Spinal cord (tissue), 9 donors: ENCODE measurements at regions not wholly inside any gene's neighbourhood (a gene's known extent, or its start where the extent isn't known, plus 50 kb on each side); places are given as distances from the start of the nearest gene placed in this dataset.

Experiments
- DNase-seq, 6 donors: peaks; one replicate each; pipeline versions ENCODE4 v3.0.0 to v3.0.0-alpha.2; 2013 to 2015; ENCODE audit warnings: low spot score in 6 of 6, low read depth in 4 of 6
- H3K27ac ChIP-seq: one replicate; pipeline ENCODE4 v1.5.1; 2013; ENCODE audit warnings: low read depth, low read length, control low read depth
- H3K27me3 ChIP-seq: one replicate; pipeline ENCODE4 v1.6.1; 2013; ENCODE audit warnings: low read length; ENCODE audit not compliant: control insufficient read depth, insufficient read depth
- H3K36me3 ChIP-seq: one replicate; pipeline ENCODE4 v1.6.1; 2013; ENCODE audit warnings: low read length; ENCODE audit not compliant: control insufficient read depth, insufficient read depth
- H3K4me1 ChIP-seq: one replicate; pipeline ENCODE4 v1.6.1; 2013; ENCODE audit warnings: low read length; ENCODE audit not compliant: control insufficient read depth, insufficient read depth
- H3K4me3 ChIP-seq: one replicate; pipeline ENCODE4 v1.5.1; 2013; ENCODE audit warnings: low read depth, low read length, control low read depth
- H3K9me3 ChIP-seq: one replicate; pipeline ENCODE4 v1.6.1; 2013; ENCODE audit warnings: low read length; ENCODE audit not compliant: control insufficient read depth, insufficient read depth
- WGBS: methylation state at CpG from one replicate; pipeline ENCODE4 v1.1.5; 2013; ENCODE audit warnings: missing lambda C conversion rate; ENCODE audit not compliant: insufficient coverage; 5-methylcytosine and 5-hydroxymethylcytosine counted together
- donor health status: healthy.

DNA sequence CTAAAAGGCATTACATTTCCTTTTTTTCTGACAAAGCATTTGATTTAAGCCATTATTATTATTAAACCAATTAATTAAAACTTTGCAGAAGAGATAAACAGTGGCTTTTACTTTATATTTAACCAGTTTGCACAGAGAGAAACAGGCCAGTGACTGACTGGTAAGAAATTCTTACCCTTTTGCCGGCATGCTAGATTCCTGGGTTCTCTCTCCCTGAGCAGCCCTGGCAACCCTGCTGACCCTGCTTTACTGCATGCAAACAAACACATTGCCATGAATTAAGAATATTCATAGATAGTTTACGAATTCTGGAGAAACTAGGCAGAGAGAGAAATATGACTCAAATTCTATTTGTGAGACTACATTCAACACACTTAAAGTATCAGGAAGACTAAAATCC is 1381.4 kb upstream of the IGFBP7 start:
- WGBS = no CpG with 5 or more reads among the region's 2 CpGs
- H3K27ac ChIP-seq = no peak overlapping the region
- no peaks in the 10 kb centered on the region for H3K4me1 ChIP-seq
- no peaks in the 10 kb centered on the region for H3K9me3 ChIP-seq
- no peaks in the 10 kb centered on the region for H3K27me3 ChIP-seq
- no peaks in the 10 kb centered on the region for H3K36me3 ChIP-seq
- H3K4me3 ChIP-seq = no peak overlapping the region
- DNase-seq = peak in 1 of 6 donors; percentile 33

DNA sequence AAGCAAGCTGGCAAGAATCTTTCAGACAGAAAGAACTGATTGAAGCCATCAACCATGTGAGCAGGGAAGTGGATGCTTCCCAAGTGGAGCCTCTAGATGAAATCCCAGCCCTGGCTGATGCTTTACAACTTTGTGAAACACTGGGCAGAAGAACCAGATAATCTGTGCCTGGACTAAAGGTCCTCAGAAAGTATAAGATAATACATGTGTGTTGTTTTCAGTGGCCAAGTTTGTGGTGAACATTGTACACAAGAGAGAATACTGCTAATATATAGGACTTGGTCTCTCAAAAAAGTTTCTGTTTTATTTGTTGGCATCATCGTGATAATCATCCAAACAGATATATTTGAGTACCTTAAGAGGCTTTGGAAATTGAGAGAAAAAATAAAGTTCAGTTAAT is 1367.8 kb upstream of the IGFBP7 start:
- no peaks in the 10 kb centered on the region for H3K9me3 ChIP-seq
- WGBS = no CpG with 5 or more reads among the region's 1 CpG
- DNase-seq = peak in 1 of 6 donors; percentile 1
- no peaks in the 10 kb centered on the region for H3K4me1 ChIP-seq
- H3K27ac ChIP-seq = no peak overlapping the region
- no peaks in the 10 kb centered on the region for H3K36me3 ChIP-seq
- H3K4me3 ChIP-seq = no peak overlapping the region
- no peaks in the 10 kb centered on the region for H3K27me3 ChIP-seq

DNA sequence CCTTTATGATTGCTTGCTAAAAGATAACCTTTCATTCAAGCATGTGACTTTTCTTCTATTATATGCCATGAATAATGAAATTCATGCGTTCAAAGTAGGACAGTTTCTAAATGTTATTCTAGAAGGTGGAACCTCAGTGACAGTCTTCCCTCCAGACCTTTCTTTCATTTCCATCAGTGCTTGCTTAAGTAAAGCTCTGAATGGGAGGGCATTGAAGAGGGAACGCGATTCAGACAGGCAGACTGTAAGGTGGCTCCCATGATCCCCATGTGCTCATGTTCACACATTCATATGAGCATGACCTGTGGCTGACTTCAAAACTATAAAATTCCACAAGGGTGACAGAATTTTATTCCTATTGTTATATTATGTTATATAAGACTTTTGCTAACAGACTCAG is 1367.3 kb upstream of the IGFBP7 start:
- Histone ChIP-seq H3K27ac (no peak overlapping the region), H3K4me1 (no peaks in the 10 kb centered on the region), H3K9me3 (no peaks in the 10 kb centered on the region), H3K27me3 (no peaks in the 10 kb centered on the region), H3K36me3 (no peaks in the 10 kb centered on the region), H3K4me3 (no peak overlapping the region)
- DNase-seq = peak in 1 of 6 donors; percentile 1
- no CpG with 5 or more reads among the region's 3 CpGs for WGBS

DNA sequence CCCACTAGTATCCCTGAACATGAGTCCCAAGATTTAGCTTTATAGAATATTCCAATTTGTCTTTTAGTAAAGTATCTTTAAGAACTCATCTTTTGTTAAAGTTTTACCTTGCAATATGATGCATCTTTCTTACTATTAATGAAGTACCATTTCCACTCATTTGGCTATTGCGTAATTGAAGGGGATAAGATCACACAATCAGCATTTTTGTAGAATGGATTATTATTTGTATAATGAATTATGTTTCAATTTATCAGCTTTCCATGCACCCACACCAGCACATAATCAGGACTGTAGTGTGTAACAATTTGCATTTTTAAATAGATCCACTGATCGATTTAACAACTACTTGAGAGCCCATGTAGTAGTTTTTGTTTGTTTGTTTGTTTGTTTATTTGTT is 1364.9 kb upstream of the IGFBP7 start:
- Histone ChIP-seq H3K36me3 (no peaks in the 10 kb centered on the region), H3K4me3 (no peak overlapping the region), H3K9me3 (no peaks in the 10 kb centered on the region), H3K27me3 (no peaks in the 10 kb centered on the region), H3K4me1 (no peaks in the 10 kb centered on the region), H3K27ac (no peak overlapping the region)
- no peak for DNase-seq
- WGBS = no CpG with 5 or more reads among the region's 2 CpGs

DNA sequence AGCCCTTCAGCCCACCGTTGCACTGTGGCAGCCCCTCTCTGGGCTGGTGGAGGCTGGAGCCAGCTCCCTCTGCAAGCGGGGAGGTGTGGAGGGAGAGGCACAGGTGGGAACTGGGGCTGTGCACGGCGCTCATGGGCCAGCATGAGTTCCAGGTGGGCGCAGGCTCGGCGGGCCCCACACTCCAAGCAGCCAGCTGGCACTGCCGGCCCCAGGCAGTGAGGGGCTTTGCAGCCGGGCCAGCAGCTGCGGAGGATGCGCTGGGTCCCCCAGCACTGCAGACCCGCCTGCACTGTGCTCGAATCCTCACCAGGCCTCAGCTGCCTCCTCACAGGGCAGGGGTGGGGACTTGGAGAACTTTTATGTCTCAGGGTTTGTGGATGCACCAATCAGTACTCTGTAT is 1354.8 kb upstream of the IGFBP7 start:
- WGBS = 97% methylated on average over 11 of the region's 13 CpGs
- Histone ChIP-seq H3K27ac (no peak overlapping the region), H3K9me3 (no peaks in the 10 kb centered on the region), H3K27me3 (no peaks in the 10 kb centered on the region), H3K4me1 (no peaks in the 10 kb centered on the region), H3K36me3 (no peaks in the 10 kb centered on the region), H3K4me3 (no peak overlapping the region)
- no peak for DNase-seq

DNA sequence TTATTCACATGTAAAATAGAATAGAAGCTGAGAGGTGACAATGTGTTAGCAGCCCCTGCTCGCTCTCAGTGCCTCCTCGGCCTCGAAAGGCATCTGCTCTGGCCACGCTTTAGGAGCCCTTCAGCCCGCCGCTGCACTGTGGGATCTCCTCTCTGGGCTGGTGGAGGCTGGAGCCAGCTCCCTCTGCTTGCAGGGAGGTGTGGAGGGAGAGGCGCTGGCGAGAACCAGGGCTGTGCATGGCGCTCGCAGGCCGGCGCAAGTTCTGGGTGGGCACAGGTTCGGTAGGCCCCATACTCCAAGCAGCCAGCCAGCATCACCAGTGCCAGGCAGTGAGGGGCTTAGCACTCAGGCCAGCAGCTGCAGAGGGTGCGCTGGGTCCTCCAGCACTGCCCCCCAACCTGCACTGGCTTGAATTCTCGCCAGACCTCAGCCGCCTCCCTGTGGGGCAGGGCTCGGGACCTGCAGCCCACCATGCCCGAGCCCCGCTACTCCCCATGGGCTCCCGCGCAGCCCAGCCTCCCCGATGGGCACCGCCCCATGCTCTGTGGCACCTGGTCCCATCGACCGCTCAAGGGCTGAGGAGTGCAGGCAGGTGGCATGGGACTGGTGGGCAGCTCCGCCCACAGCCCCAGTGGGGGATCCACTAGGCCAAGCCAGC is 1346.7 kb upstream of the IGFBP7 start:
- Histone ChIP-seq H3K4me1 (no peaks in the 10 kb centered on the region), H3K36me3 (no peaks in the 10 kb centered on the region), H3K4me3 (no peak overlapping the region), H3K9me3 (no peaks in the 10 kb centered on the region), H3K27me3 (no peaks in the 10 kb centered on the region), H3K27ac (no peak overlapping the region)
- no peak for DNase-seq
- WGBS = 93% methylated on average over 26 of the region's 26 CpGs

DNA sequence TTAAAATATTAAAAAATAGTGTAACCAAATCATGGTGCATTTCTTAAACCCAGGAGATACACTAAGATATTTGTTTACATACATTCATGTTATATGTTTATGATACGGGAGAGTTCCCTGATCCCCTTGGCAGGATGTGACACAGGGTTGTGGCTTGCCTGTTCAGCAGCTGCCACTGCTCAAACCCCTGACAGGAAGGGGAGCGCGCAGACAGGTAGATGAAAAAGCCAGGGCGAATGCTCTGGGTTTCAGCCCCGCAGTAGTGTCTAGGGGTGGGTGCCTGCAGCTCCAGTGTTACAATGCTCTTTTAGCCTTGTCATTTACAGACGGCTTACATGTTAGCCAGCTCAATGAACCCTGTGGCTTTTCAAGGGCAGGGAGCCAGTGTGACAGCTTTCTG is 1343.8 kb upstream of the IGFBP7 start:
- Histone ChIP-seq H3K27ac (no peak overlapping the region), H3K36me3 (no peaks in the 10 kb centered on the region), H3K4me3 (no peak overlapping the region), H3K4me1 (no peaks in the 10 kb centered on the region), H3K27me3 (no peaks in the 10 kb centered on the region), H3K9me3 (no peaks in the 10 kb centered on the region)
- DNase-seq = peak in 1 of 6 donors; percentile 3
- 78% methylated on average over 5 of the region's 6 CpGs for WGBS

DNA sequence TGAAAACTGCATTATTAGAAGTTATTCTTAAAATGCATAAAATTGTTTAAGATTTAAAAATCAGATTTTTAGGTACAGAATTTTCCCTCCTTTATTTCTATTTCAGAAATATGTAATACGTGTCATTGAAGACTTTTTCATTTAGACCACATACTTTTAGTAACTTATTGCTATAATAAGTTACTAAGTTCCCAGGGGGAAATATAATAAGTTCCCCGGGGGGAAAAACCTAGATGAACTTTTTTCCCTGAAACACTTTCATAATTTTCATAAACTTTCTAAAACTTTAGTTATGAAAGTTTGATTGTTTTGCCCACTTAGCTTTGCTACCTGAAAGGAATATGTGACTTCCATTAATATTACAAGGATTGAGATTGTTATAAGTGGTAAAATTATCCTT is 1341.5 kb upstream of the IGFBP7 start:
- DNase-seq = no peak
- no peaks in the 10 kb centered on the region for H3K36me3 ChIP-seq
- no CpG with 5 or more reads among the region's 2 CpGs for WGBS
- H3K9me3 ChIP-seq = no peaks in the 10 kb centered on the region
- no peak overlapping the region for H3K27ac ChIP-seq
- no peaks in the 10 kb centered on the region for H3K4me1 ChIP-seq
- H3K27me3 ChIP-seq = no peaks in the 10 kb centered on the region
- H3K4me3 ChIP-seq = no peak overlapping the region

DNA sequence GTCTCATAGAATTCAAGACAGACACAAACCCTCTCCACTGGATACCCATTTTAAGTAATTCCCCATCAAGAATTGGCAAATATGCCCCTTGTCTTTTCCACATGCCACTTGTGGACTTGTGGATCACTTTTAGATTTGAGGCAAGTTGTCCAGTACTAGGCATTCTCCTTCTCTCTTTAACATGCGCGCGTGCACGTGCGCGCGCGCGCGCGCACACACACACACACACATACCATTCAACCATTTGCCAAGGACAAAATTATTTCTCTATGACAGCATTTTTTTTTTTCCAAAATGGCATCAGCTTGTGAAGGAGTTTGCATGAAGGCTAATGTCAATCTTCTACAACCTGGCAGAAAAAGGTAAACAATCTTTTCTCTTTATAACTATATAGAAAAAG is 1325.7 kb upstream of the IGFBP7 start:
- no peaks in the 10 kb centered on the region for H3K4me1 ChIP-seq
- no peaks in the 10 kb centered on the region for H3K9me3 ChIP-seq
- no peak for DNase-seq
- no peaks in the 10 kb centered on the region for H3K36me3 ChIP-seq
- no peak overlapping the region for H3K27ac ChIP-seq
- WGBS = 100% methylated on average over 6 of the region's 11 CpGs
- no peaks in the 10 kb centered on the region for H3K27me3 ChIP-seq
- no peak overlapping the region for H3K4me3 ChIP-seq

DNA sequence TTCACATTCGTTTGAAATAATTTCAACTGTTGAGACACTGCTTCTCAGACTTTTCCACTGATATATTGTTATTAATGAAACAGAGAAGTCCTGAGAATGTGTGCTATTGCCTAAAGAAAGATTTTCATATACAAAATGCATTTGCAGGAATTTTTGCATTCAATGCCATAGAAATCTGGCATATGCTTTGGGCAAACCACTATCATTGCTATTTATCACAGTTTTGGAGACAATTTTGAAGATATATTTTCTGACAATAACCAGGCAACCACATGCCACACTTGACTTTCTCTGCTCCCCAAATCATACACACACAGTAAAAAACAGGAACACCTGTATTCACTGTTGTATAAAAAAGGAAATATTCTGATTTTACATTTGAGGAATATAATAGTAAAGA is 1303.7 kb upstream of the IGFBP7 start:
- H3K36me3 ChIP-seq = no peaks in the 10 kb centered on the region

More for the DNA sequence above, 1303.7 kb upstream of the IGFBP7 start:
- H3K9me3 ChIP-seq = no peaks in the 10 kb centered on the region
- no peak overlapping the region for H3K27ac ChIP-seq
- H3K4me1 ChIP-seq = no peaks in the 10 kb centered on the region
- H3K27me3 ChIP-seq = no peaks in the 10 kb centered on the region
- no peak overlapping the region for H3K4me3 ChIP-seq
- DNase-seq = no peak
- no CpG with 5 or more reads among the region's 1 CpG for WGBS
